Heart left ventricle (tissue), 13 donors: ENCODE measurements at regions not wholly inside any gene's neighbourhood (a gene's known extent, or its start where the extent isn't known, plus 50 kb on each side); places are given as distances from the start of the nearest gene placed in this dataset.

Source experiments
- CTCF ChIP-seq, 12 donors: fragments of 200-600 bp; sonication (generic) in 4 of 12; IDR thresholded peaks; one replicate each; pipeline versions ENCODE4 v1.5.0 to v1.8.0; 2018 to 2022; ENCODE audit warnings: antibody characterized with exemption in 12 of 12, mild to moderate bottlenecking in 5 of 12
- POLR2A ChIP-seq, 2 donors: fragments of 450-650 bp; IDR thresholded peaks; one replicate each; pipeline ENCODE4 v1.6.1; 2017; ENCODE audit warnings: antibody characterized with exemption in 2 of 2, mild to moderate bottlenecking in 2 of 2, moderate library complexity in 2 of 2
- donor health status: ischemic (EF 13 %, LVEDD 7.1; RV severe dilation, severe dysfunction).
- donor health status: DM: no; HTN: yes; CAD: no.
- donor health status: DM: no; HTN: no; CAD: no.
- donor health status: ischemic (EF 25% LVEDD 6.9; RV normal size, moderate dysfunction).
- donor health status: ischemic (EF 25% LVEDD 5.7; RV mildly dilated, moderate dysfunction).
- donor health status: ischemic (EF 35%, LVEDD 5.7; RV mildly dilated, moderate dysfunction).
- donor health status: nonischemic (EF 11% LVEDD 7.7; RV severe dilation, severe dysfunction).
- donor health status: DM: yes; HTN: yes; CAD: no.
- donor health status: PGD.
- donor health status: ischemic (EF 29% LVEDD 5.4; RV normal size, mild dysfunction).
- donor health status: nonischemic (EF 23%, LVEDD 6.1; RV moderate dilation, normal function).

- TF ChIP-seq POLR2A (IDR thresholded peaks at IDR 0.05) (no peak), CTCF (IDR thresholded peaks at IDR 0.05) (no peak)
Observed at GRCh38 chr9:78468974-78469576, 172.2 kb downstream of the PSAT1 start.
